ENCODE measurements at regions not wholly inside any gene's neighbourhood (a gene's known extent, or its start where the extent isn't known, plus 50 kb on each side); places are given as distances from the start of the nearest gene placed in this dataset.

DNA sequence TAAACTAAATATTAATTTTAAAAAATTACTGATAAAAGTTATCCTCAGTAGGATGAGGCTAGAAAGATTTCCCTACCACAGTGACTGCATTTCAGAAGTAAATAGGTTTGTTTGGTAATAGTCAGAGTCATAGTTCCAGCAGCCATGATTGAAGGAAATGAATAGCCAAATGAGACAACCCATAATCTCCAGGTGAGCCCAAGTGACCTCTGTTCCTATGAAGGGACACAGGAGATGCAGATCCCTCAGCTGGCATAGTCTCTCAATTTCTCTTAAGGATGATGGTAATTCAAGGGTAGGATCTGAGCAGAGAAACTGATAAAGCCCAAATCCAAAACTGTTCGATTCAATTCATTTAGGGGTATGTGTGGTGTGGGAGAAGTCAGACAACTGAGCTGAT, 461.8 kb downstream of the RAP2B start:
- no peak for TF ChIP-seq CTCF (conservative IDR thresholded peaks at IDR 0.05 in 1 of 2, IDR thresholded peaks at IDR 0.05 in 1 of 2; ENCODE audit: low read depth in 1 of 2, low read length in 2 of 2)
- TF ChIP-seq EZH2 (IDR thresholded peaks at IDR 0.05; ENCODE audit: low read length, missing control alignments), result no peak

All from fibroblast of lung (primary cell).